ENCODE measurements at regions not wholly inside any gene's neighbourhood (a gene's known extent, or its start where the extent isn't known, plus 50 kb on each side); places are given as distances from the start of the nearest gene placed in this dataset.
"Not testable (repeated sequence)": the region's sequence is repeated elsewhere in the genome, so short reads cannot be mapped to it uniquely, and the experiment has no call there.

DNA sequence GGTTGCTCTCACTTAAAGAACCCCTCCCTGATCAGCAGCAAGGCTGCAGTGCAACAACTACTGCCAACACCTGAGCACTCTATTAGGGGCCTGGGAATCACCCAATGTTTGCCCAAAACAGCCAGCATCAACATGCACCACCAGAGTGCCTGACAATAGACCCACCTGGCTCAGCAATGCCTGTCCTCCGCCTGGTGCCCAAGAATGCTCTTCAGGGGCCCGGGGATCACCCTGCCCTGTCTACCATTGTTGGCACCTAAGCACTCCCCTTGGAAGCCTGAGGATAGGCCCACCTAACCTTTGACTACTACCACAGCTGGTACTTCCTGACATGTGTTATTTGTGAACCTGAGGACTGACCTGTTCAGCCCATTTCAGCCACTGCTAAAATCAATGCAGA is 1363.1 kb upstream of the PRR20A start:
- DNase-seq: no peak

DNA sequence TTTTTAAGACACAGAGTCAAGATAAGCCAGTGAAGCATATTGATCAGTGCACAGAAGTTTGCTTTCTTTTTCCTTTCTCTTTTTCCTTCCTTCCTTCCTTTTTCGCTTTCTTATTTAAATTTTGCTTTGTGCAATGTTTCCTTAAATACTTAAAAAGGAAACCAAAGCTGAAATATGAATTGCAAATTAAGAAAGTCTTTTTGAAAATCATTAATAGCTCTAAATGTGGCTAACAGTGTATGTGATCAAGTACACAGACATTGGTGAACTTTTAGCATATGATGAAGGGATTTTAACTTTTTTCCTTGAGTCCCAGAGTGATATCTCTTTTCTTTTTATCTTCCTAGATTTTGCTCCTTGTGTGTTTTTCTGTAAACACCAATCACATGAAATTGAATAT is 1356.9 kb upstream of the PRR20A start:
- DNase-seq: no peak

DNA sequence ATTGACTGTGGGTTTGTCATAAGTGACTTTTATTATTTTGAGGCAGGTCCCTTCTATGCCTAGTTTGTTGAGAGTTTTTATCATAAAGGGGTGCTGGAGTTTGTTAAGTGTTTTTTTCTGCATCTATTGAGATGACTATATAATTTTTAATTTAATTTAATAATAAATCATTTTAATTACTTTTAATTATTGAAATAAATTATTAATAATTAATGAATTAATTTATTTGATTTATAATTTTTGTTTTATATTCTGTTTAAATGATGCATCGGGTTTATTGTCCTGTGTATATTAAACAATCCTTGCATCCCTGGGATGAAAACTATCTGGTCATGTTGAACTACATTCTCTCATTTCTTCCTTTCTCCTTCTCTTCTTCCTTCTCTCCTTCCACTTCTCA is 1352.2 kb upstream of the PRR20A start:
- no peak for DNase-seq

DNA sequence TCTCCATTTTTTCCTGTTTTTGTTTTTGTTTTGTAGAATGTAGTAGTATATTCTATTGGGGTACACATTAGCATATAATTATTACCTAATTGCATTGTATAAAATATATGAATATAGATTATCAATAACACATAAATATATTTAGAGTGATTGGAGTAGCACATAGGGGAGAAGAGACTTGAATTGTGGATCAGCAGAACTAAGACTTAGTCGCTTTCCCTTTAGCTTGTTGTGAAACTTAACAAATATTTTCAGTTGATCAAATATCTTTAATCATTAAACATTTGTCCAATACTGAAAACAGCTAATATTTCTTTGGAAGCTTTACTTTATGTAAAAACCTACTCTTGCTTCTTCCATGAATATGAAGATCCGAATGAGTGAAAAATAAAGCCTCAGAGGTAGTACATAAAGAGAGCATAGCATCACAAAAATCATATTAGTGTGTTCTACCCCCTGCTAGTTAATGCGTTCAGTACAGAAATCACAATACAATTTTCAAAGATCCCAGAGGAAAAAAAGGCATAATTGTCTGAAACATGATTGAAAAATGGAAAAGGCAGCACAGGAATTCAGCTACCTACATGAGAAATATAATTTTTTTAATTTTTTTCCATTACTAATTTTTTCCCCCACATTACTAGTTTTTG is 1348.0 kb upstream of the PRR20A start:
- DNase-seq: no peak

DNA sequence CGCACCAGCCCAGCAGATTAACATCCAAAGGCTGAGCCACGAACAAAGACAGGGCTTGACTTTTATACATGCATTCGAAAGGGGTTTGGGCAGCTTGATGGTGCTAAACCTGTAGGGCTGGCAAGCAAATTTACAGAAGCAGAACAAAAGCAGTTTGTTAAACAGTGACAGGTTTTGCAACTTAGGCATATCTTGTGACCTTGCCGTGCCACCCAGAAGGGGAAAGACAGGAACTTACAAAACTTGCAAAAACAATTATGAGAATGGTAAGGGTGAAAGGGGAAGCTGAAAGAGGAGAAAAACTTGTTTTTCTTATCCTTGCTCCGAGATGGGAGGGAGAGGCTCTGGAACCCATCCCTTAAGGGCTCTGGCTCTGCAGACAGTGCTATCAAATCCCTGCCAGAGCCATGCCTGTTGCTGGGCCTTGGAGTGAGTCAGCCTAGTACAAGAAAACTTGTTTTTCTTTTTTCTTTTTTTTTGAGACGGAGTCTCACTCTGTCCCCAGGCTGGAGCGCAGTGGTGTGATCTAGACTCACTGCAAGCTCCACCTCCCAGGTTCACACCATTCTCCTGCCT is 1325.2 kb upstream of the PRR20A start:
- no peak for DNase-seq

DNA sequence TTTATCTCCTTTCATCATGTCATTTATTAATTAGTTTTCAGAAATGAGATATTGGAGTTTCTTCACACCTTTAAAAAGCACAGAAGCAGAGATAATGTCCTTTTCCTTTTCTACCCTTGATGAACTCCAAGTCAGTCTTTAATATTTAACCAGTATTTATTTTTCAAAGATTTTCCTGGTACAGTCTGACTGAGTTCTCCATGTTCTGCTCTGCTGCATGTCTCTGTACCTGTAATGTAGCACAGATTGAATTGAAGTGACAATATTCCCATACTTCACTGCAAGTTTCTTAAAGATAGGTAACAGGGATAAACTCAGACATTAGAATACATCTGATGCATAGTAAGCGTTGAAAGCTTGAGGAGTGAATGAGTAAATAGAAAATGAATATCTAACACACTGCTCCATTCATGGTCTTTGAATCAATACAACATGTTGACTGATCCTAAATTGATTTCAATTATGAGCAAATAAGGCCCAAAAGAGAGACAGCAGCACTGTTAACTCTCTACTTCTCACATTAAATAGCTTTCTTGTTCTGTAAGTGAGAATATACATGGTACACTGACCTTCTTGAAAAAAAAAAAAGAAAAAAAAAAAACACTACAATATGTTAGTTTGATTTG is 1323.6 kb upstream of the PRR20A start:
- no peak for DNase-seq

DNA sequence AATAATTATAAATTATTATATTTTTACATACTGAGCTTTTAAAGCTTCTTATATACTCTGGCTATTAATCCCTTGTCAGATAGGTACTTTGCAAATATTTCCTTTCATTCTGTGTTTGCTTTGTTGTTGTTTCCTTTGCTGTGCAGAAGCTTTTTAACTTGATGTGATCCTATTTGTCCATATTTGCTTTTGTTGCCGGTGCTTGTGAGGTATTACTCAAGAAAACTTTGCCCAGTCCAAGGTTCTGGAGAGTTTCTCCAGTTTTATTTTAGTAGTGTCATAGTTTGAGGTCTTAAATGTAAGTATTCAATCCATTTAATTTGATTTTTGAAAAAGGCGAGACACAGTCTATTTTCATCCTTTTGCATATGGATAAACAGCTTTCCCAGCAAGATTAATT is 1319.9 kb upstream of the PRR20A start:
- no peak for DNase-seq

DNA sequence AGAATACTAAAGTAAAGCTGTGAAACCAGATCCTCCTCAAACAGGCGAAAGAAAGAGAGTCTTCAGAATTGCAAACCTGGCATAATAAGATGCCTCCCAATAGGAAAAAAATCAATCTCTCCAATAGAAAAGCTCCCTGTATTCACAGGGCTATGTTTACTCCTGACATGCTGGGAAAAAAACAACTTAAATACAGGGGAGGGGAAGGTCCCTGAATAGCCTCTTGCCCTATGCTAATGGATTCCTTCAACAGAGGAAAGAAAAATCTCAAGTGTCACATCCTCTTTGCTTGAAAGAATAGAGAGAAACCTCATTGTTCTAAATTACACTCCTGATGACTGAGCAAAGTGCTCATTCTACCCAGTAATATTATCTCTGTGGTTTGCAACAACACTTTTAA is 1271.1 kb upstream of the PRR20A start:
- no peak for DNase-seq

DNA sequence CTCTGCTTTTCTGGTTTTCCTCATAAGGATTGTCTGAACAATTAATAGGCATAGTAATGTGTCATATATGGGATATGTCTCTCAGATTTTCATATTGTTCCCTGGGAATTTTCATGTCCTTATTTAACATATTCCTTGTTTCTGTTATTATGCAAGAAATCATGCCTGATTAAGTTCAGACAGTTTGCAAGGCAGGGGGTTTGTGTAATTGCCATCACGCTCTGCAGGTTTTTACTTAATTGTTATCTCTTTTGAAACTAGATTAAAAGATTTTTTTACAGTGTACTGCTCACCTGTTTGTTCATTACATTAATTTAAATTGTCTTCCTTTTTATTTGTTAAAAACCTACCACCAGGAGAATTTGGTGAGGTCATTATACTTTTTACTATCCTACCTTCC is 1253.2 kb upstream of the PRR20A start:
- DNase-seq: no peak

DNA sequence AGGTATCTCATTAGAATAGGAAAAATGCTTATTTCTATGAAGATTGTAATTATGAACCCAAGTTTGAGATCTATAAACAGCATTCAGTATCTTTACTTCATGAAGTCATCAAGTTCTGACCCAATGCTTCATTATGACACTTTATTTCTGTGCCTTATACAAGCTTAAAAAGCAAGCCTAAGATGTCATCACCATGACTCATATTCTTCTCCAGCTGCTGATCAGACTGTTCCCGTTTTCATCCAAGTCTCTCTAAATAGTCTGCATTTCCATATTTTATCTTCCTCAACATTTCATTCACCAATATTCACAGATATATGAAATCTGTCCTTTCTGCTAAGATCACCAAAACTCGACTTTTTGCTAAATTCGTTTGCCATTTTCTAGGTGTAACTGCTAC is 1247.2 kb upstream of the PRR20A start:
- DNase-seq: no peak

DNA sequence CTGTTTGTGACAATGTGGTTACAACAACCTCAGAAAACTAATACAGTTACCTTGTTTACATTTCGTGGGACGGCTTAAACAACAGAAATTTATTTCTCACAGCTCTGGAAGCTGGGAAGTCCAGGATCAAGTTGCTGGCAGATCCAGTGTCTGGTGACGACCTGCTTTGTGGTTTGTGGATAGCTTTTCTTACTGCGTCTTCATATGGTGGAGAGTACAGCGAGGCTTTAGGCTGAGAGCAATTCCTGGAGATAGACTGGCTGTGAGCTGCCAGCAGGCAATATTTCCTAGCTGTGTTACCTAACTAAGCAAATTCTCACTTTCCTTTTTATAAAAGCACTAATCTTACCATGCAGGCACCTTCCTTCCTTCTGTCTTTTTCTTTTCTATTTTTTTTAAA is 1203.5 kb upstream of the PRR20A start:
- DNase-seq: no peak

DNA sequence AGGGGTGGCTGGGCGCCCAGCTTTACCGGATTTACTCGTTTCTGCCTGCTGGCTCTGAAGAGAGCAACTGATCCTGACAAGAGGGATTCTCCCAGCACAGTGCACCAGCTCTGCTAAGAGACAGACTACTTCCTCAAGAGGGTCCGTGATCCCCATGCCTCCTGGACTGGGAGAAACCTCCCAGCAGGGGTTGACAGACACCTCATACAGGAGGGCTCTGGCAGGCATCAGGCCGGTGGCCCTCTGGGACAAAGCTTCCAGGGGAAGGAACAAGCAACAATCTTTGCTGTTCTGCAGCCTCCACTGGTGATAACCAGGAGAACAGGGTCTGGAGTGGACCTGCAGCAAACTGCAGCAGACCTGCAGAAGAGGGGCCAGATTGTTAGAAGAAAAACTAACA is 1192.5 kb upstream of the PRR20A start:
- no peak for DNase-seq

DNA sequence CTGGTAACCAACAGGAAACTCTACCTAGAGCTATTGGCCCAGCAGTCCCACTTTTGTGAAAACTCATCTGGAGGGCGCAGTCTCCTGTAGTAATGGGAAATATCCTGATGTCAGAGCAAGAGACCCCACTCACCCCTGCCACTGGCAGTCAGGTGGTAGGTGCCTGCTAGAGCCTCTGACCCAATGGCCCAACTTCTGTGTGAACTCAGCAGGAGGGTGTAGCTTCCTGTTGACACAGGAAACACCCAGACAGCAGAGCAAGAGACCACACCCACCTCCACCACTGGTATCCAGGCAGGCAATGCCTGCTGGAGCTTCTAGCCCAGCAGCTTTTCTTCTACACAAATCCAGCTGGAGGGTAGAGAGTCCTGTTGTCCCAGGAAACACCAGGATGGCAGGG is 1176.8 kb upstream of the PRR20A start:
- DNase-seq: no peak

DNA sequence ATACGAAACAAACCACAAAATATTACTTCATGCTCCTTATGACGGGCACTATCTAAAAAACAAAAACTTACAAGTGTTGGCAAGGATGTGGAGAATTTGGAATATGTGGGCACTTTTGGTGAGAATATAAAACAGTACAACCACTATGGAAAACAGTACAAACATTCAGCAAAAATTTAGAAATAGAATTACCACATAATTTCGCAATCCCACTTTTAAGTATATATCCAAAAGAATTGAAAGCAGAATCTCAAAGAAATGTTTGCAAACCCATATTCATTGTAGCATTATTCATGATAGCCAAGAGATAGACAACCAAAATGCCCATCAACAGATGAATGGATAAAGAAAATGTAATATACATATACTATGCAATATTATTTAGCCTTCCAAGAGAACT is 1173.7 kb upstream of the PRR20A start:
- no peak for DNase-seq

DNA sequence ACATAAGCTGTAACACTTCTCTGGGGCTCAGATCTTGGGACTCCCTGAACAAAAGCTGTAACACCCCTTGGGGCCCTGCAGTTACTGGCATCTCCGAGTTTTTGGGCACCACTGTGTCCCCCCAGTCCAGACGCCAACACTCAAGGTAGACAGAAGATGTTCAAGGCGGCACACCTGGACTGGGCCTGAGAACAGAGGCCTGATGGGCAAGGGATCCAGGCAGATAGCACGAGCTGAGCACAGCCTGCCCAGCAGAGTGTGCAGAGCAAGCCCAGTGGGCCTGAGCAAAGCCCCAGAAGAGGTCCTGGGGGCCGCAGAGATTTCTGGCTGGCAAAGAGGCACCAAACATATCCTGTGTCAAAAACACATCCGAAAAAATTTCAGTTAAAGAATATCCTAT is 1163.3 kb upstream of the PRR20A start:
- DNase-seq: no peak

DNA sequence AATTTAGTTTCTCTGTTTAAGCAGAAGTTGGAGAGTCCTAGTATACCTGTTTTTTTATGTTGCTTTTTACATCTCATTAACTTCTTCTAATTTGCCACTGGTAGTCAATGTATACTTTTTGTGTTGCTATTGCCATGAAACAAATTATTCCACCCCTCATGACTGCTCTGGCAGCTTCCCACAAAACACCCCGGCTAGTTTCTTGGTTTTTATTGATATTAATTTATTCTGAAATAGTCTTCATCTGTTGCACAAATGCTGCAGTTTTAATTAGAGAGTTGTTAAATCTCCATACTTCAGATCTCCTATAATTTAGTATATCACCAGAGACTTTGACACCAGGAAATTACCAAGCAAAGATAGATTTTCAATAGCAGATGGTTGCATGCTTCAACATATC is 1159.3 kb upstream of the PRR20A start:
- DNase-seq: no peak

DNA sequence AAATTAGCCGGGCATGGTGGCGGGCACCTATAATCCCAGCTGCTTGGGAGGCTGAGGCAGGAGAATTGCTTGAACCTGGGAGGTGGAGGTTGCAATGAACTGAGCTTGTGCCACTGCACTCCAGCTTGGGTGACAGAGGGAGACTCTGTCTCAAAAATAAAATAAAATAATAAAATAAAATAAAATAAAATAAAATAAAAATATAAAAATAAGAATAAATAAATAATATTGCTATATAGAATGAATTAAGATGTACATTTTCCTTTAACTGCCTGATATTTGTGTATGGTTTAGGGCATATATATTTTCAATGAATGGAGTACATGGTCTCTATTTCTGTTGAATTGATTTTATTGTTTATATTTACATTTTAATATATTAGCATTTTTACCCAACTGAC is 1156.7 kb upstream of the PRR20A start:
- DNase-seq: not testable (repeated sequence)

DNA sequence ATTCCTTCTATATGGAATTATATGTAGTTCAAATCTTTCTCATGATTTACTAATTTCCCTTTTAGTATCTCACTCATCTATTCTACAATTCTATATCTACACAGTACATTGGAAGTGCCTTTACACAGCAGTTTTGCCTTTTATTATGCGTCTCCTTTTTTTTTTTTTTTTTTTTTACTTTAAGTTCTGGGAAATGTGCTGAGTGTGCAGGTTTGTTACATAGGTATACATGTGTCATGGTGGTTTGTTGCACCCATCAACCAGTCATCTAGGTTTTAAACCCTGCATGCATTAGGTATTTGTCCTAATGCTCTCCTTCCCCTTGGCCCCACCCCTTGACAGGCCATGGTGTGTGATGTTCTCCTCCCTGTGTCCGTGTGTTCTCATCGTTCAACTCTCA is 1150.1 kb upstream of the PRR20A start:
- no peak for DNase-seq

DNA sequence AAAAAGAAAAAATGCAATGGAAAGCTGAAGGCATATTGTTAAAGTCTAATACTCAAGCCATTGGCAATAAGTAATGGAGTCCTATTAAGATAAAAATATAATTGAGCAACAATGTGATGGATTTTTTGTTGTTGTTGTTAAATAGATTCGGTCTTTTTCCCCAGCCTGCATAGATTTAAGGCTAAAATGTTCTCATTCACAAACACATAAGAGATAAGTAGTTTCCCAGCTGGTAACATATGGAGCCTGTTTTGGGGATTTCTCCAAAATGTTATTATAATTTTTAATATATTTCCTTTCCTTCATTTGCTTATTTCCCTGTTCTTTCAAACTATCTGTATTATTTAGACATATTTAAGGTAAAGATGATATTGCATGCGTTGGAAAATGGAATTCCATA is 1149.1 kb upstream of the PRR20A start:
- no peak for DNase-seq

DNA sequence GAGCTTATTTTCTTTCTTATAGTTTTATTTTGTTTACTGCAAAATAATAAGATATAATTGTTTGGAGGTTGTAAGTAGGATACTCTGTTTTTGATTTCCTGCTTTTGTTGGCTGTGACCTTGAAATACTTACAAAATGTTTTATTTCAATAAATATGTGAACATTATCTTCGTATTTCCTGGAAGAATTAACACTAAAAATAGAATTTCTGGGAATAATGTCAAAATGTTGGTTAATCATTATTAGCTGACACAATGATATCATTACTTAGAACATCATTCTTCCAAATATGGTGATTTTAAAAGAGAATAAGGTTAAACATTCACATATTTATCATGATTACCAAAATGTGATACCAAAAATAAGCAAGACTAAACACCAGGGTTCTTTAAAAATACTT is 1148.6 kb upstream of the PRR20A start:
- DNase-seq: no peak

DNA sequence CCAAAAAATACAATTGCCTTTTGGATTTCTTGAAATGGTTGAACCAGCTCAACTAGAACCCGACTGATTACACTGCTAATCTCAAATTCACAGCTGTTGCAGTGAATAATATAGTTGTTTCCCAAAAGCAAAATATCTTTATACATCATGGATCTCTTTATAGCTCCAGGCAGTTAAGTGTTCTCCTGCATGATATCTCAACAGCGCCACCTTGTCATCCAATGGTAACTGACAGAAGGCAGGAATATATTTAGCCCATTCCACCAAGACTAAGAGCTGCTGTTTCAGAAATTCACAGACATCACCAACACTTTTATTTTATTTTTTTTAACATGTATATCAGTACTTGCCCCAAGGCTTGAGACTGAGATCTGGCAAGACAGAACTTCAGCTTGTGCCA is 1141.0 kb upstream of the PRR20A start:
- DNase-seq: no peak

DNA sequence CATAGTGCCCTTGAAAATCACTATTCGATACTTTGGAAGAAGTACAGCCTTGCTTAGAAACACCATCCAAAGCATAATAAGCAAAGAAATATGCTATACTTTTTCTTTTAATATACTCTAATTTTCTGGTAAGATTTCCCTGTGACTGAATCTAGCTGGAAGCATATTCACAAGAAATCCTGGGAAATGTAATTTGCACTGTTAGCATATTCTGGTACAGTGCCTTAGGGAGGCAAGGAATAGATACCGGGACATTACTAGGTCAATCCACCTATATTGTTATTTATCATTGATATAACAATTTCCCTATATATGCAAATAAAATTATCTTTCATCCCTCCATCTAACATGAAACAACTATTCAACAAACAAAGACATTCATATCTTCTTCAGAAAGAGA is 1131.3 kb upstream of the PRR20A start:
- no peak for DNase-seq

DNA sequence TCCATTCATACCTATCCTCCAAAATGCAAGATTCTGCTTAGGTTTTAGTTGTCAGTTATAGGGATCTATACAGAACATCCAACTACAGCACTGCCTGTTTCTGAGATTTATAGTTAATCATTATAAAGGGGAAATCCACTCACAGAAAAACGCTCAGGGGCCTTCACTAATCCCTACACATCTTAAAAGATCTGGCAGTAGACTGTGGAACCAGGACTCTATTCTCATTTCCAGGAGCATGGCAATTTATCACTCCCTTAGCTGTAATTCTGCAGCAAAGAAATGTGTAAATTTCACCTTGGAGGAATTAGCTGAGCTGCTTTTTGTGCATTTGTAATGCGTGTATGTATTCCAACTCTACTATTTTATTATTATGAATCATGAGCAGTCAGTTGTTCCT is 1128.1 kb upstream of the PRR20A start:
- DNase-seq: no peak

DNA sequence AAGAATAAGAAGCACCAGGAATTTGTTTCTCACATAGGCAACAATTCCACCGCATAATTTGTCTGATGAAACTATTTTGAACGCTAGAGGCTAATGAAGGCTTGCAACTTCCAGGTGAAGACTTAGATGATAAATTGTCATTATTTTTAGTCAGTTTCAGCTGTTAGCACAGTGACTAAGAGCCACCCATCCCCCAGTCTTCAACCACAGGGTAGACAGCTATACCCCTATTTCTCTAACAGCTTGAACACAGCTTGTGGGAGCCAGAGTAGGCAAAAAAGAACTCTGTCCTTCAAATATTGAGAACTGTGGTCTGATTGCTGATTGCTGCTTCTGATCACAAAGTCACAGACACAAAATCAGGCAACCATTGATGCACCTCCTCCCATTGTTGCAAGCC is 1124.8 kb upstream of the PRR20A start:
- no peak for DNase-seq

DNA sequence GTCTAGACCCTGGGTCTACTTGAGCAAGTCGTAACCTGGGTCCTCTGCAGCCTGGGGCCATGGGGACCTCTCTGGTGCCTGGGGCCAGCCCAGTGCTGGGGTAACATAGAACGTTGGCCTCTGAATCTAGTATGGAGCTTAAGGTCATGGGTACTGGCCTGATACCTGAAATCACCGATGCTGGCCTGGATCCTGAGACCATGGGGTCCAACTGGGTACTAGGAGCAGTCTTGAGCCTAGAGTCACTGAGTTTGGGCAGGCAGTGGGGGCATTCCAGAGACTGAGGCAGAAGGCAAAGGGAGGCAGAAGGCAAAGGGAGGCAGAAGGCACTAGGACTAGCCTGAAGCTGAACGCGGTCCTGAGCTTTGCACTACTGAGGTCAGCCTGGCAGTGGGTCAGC is 1121.1 kb upstream of the PRR20A start:
- no peak for DNase-seq

All from activated effector memory CD4-positive, alpha-beta T cell treated with anti-CD3 and anti-CD28 coated beads, Interleukin-2, amount 50 U/mL, for 16 hours (primary cell).